SK-N-SH (cell line): ENCODE measurements at regions not wholly inside any gene's neighbourhood (a gene's known extent, or its start where the extent isn't known, plus 50 kb on each side); places are given as distances from the start of the nearest gene placed in this dataset.

Experiments used
- CTCF ChIP-seq: fragments of 200-600 bp; sonication (generic); IDR thresholded peaks from 2 replicates; pipeline ENCODE4 v1.6.1; 2017; ENCODE audit warnings: antibody characterized with exemption, mild to moderate bottlenecking, moderate library complexity
- EP300 ChIP-seq, 2 experiments: IDR thresholded peaks; 2 replicates each; pipeline versions ENCODE4 v1.4.0 to v1.6.1; 2012; ENCODE audit warnings: borderline replicate concordance in 1 of 2, low read depth in 1 of 2, low read length in 1 of 2
- JUND ChIP-seq: IDR thresholded peaks from 2 replicates; pipeline ENCODE4 v1.4.0; 2012
- MXI1 ChIP-seq: IDR thresholded peaks from 2 replicates; pipeline ENCODE4 v1.6.1; 2012; ENCODE audit warnings: mild to moderate bottlenecking, low read depth, low read length, improper control_type of control experiment
- POLR2AphosphoS5 ChIP-seq: IDR thresholded peaks from 2 replicates; pipeline ENCODE4 v1.6.1; 2012; ENCODE audit warnings: low read depth, low read length
- RFX5 ChIP-seq: IDR thresholded peaks from 2 replicates; pipeline ENCODE4 v1.6.1; 2012; ENCODE audit warnings: mild to moderate bottlenecking, improper control_type of control experiment, low read length
- SIN3A ChIP-seq: IDR thresholded peaks from 2 replicates; pipeline ENCODE4 v1.6.1; 2012; ENCODE audit warnings: low read depth, mild to moderate bottlenecking, low read length, moderate library complexity, borderline replicate concordance
- TAF1 ChIP-seq: IDR thresholded peaks from 2 replicates; pipeline ENCODE4 v1.6.1; 2012; ENCODE audit warnings: low read depth, mild to moderate bottlenecking, low read length, moderate library complexity, borderline replicate concordance
- YY1 ChIP-seq: IDR thresholded peaks from 2 replicates; pipeline ENCODE4 v1.4.0; 2012; ENCODE audit warnings: low read depth, mild to moderate bottlenecking

- no peak for TF ChIP-seq SIN3A
- TF ChIP-seq CTCF, result no peak
- TF ChIP-seq MXI1, result no peak
- no peak for TF ChIP-seq EP300 (IDR thresholded peaks at IDR 0.05; ENCODE audit: borderline replicate concordance in 1 of 2, low read depth in 1 of 2, low read length in 1 of 2)
- no peak for TF ChIP-seq JUND
- no peak for TF ChIP-seq RFX5
- TF ChIP-seq YY1, result no peak
- TF ChIP-seq TAF1, result no peak
- TF ChIP-seq POLR2AphosphoS5, result no peak
Observed at GRCh38 chr3:73120710-73121109, 59.3 kb downstream of the EBLN2 start.
